ENCODE measurements at regions not wholly inside any gene's neighbourhood (a gene's known extent, or its start where the extent isn't known, plus 50 kb on each side); places are given as distances from the start of the nearest gene placed in this dataset.

DNA sequence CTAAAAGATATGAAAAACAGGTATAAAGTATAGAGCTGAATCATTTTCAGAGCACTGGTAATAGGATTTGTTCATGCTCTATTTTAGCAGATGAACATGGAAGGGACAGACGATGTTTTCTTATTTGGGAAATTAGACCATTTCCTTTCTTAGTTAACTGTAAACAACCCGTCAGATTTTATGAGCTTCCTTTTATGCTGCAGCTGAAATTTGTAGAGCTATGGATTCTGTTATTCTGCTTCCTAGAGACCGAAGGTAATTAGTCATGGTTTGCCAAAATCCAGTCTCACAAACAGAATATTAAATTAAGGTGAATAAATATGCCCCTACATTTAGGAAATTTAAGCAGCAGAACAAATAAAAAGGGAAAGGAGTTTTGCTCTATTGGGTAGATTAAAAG is 180.2 kb upstream of the SYT1 start:
- no peak for DNase-seq (ENCODE audit: low spot score)

DNA sequence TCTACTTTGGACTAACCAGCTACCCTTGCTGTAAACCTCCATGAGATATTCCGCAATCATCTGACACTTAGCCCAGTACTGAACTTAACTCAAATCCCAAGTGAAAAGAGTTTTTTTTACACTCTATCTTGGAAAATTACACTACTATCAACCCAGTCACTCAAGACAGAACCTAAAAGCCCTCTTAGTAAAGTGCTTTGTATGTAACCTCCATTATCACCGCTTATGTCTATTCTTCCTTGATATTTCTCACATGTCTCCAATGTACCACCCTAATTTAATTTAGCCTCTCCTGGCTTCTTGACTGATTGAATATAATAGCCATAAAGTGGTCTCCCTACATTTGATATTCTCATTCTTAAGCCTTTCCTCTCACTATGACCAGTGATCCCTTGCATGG is 168.8 kb upstream of the SYT1 start:
- DNase-seq (ENCODE audit: low spot score), result no peak

DNA sequence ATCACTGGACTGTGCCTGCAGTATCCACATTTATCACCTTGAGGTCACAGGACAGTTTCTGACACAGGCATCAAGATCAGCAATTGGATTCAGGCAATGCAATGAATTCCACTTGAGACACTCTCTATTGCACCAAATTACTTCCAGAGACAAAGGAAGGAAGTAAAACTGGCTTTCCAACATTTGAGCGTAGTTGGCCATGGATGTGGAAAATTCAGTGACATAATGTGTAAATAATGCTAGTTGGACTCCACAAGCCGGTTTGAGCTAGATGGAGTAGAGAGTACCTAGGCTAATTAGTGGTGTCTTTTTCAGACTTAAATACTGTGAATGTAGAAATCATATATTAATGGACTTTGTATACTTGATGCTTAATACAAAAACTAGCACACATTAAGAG is 168.3 kb upstream of the SYT1 start:
- DNase-seq (ENCODE audit: low spot score), result no peak

DNA sequence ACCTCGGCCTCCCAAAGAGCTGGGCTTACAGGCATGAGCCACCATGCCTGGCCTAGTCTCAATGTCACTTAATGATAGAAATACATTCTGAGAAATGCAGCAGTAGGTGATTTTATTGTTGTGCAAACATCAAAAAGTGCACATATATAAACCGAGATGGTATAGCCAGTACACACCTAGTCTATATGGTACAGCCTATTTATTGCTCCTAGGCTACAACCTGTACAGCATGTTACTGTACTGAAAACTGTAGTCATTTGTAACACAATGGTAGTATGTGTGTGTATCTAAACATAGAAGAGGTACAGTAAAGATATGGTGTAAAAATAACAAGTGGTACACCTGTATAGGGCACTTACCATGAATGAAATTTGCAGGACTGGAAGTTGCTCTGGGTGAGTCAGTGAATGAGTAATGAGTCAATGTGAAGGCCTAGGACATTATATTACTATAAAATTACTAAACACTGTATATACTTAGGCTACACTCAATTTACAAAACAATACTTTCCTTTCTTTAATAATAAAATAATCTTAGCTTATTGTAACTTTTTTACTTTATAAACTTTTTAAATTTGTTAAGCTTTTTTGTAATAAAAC is 166.7 kb upstream of the SYT1 start:
- DNase-seq (ENCODE audit: low spot score), result no peak

DNA sequence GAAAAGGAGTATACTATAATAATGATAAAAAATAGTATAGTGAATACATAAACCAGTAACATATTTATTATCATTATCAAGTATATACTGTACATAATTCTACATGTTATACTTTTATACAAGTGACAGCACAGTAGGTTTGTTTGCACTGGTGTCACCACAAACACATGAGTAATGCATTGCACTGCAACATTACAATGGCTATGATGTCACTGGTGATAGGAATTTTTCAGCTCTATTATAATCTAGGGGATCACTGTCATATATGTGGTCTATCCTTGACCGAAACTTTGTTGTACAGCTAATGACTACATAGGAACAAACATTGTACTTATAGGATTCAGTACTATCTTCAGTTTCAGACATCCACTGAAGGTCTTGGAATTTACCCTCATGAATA is 165.8 kb upstream of the SYT1 start:
- no peak for DNase-seq (ENCODE audit: low spot score)

DNA sequence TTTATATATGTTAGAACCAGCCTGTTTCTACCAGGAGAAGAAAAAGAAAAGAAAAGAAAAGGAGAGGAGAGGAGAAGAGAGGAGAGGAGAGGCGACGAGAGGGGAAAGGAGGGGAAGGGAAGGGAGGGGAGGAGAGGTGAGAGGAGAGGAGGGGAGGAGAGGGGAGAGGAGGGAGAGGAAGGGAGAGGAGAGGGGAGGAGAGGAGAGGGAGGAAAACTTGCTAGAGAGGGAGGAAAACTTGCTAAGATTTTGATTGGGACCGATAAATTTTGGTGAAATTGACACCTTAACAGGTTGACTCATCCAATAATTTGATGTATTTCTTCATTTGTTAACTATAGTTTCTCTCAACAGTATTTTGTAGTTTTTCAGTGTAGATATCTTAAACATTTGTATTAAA is 164.0 kb upstream of the SYT1 start:
- no peak for DNase-seq (ENCODE audit: low spot score)

DNA sequence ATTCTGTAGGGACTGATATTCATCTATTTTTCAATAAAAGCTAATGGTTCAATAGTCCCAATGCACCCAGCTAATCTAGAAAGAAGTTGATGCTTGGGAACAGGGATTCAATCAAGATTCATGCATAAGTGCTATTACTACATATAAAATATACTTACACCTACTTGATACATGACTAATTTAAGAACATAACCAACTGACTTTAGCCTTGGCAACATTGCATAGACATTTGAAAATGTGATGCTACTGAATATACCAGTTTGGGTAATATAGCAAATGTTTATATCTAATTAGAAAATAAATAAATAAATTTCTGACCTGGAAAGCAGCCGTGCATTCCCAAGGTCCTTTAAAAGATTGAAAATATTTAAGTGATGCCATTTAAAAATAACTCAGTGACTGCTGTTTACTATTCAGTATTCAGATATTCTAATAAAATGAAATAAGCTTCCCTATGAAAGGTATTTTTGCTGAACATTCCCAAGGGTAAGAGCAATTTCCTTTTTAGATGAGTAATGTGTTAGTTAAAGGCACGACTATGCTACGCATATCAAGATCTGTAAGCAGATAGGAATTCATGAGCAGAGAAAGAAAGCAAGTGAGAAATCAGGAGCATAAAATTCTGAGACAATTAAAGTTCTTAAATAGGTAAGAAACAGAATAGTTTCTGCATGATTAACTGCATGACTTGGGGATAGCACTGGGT is 160.6 kb upstream of the SYT1 start:
- DNase-seq (ENCODE audit: low spot score), result no peak

DNA sequence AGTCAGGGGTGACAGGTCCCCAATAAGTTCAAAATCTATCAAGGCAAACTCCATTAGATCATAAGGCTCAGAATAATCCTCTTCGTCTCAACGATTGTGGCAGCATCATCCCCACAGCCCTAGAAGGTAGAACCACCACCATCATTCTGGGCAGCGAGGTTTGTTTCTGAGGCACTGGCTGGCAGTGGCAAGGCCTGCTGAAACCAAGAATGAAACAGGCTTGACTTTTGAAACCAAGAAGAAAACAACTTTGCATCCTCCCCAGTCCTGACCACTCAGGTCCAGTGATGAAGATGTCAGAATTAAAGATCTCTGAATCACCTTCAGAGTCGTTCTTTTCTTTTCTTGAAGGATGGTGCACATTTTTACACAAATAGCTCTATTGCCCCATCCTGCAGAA is 152.6 kb upstream of the SYT1 start:
- no peak for DNase-seq (ENCODE audit: low spot score)

DNA sequence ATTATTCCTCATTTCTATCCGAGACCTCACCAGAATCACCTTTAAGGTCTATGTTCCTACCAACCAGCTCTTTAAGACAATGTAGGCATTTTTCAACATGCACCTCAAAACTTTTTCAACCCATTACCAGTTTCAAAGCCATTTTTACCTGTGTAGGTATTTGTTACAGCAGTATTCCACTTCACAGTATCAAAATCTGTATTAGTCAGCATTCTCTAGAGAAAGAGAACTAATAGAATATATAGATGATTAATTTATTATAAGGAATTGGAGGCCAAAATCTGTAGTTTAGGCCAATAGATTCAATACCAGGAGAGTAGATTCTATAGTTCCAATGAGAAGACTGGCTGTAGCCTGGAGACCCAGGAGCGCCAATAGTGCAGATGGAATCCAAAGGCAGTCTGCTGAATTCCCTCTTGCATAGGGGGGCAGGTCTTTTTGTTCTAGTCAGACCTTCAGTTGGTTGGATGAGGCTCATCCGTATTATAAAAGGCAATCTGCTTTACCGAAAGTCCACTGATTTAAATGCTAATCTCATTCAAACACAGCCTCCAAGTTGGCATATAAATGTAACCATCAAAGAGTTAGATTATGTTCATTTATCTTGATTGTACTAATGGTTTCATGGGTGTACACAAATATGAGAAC is 151.6 kb upstream of the SYT1 start:
- DNase-seq (ENCODE audit: low spot score), result no peak

DNA sequence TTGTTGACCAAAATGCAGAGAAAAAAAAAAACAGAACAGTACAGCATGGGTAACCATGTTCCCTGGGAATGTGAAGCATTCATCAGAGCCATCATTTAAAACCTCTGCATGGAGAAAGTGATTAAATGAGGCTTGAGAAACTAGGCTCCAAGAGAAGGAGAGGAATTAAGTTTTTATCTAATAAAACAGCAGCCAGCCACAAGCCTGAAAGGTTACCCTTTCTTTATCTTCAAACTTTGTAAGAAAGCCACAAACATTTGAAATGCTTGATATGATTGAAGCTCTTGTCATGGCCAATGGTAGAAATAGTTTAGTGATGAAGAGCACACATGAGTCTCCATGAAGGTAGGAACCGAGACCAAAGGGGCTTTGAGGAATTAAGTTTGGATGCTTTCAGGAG is 144.9 kb upstream of the SYT1 start:
- no peak for DNase-seq (ENCODE audit: low spot score)

DNA sequence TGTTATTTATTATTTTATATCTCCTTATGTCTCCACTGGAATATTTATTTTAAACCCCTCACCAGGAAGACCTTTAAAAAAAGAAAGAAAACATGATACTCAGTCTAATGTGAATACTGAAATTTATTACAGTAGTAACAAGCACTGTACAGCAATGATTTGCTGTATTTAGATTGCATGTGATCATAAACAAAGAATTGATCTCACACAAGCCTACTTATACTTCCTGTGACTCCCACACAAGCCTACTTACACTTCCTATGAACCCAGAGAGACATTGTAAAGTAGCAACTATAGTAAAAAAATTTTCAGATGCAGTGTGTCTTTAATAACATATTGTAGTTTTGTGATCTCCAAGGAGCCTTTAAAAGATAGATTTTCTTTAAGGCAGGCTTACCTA is 142.7 kb upstream of the SYT1 start:
- DNase-seq (ENCODE audit: low spot score), result no peak

DNA sequence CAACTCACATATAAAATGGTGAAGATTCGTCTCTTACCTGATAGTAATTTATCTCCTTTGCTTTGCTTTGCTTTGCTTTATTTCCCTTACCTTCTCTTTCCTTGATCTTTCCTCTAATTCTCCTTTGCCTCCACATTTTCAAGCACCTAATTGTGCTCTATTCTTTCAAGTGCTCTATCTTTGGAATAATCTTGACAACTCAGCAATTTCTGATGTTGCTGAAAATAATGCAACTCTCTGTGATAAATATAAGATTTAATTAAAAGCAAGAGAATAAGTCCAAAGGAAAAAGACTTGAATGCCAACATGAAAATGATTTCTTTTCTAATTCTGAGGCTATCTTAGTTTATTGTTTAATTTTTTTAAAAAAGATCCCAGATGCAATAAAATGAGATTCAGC is 139.5 kb upstream of the SYT1 start:
- no peak for DNase-seq (ENCODE audit: low spot score)

DNA sequence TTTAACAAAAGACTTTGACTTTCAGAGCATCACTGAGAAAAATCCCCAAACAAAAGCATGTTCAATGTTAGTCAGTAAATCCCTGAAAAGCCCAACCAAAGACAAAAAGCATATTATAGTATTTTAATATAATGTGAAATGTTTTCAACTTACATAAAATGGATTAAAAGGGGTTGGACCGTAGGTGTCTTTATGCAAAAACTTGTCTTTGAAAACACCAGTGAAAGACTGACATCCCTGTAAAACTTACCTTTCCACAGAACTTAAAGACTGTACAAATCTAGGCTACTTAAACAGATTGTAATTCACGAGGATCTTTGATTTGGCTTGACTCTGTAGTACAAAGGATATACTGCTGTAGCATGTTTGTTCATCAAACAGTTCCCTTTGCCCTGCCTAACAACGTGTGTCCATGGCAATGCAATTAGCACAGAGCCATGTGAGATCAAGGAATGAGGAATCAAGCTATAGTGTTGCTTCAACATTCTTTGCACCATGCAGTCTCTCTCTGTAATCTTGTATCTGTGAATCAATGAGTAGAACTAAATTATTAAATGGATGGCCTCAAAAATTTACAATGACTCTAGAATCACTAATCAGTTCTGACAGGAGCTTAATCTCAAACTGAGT is 138.5 kb upstream of the SYT1 start:
- DNase-seq (ENCODE audit: low spot score), result no peak

DNA sequence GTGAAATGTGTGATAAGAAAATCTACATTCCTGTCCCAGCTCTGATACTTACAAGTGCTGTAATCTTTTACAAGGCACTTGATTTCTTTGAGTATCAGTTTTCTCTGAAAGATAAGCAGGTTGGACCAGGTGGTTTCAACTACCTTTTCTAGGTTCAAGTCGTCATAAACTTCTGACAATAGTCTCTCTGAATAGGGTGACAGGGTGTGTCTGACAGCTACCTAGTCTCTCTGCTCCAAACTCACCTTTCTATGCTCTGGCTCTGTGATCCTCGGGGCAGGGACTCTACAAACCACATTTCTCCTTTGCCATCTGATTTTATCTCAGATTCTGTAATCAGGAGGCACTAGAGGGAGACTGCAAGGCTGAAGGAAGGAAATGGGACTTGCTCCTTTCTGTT is 137.7 kb upstream of the SYT1 start:
- no peak for DNase-seq (ENCODE audit: low spot score)

DNA sequence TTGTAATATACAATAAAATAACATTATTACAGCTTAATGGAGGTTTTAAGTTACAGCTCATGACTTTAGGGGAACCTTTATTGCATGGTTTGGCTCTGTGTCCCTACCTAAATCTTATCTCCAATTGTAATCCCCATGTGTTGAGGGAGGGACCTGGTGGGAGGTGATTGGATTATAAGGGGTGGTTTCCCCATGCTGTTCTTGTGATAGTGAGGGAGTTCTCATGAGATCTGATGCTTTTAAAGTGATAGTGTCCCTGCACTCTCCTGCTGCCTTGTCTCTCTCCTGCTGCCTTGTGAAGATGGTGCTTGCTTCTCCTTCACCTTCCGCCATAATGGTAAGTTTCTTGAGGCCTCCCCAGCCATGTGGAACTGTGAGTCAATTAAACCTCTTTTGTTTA is 132.1 kb upstream of the SYT1 start:
- no peak for DNase-seq (ENCODE audit: low spot score)

DNA sequence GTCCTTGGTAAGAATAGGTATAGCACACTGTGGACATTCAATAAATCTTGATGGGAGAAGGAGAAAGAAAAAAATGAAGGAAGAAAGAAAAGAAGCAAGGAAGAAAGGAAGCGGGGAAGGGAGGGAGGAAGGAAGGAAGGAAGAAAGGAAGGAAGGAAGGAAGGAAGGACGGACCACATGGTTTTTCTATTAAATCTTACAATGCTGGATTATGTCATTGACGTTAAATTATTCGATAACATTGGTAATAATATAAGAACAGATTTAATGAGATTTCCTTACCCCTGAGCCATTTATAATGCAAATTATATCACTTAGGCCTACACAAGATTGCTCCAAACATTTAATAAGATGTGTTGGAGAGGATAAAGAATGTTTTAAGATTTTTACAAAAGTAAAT is 124.9 kb upstream of the SYT1 start:
- no peak for DNase-seq (ENCODE audit: low spot score)

DNA sequence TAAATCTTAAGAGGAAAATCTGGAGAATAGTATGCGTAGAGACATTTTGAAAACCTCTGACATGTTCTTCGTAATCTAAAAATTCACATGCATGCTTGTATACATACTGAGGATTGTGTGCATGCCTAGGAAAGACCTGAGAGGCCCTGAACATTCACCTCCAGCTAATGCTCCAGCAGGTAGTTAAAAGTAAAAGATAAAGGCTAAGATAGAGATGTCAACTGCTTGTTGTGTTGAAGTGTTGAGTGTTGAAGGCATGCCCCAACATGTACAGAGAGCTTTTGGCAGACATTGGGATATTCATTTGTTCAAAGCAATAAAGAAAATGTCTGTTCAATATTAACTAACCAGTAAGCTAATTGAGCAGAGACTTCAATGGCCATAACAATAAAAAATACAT is 118.6 kb upstream of the SYT1 start:
- DNase-seq (ENCODE audit: low spot score), result no peak

DNA sequence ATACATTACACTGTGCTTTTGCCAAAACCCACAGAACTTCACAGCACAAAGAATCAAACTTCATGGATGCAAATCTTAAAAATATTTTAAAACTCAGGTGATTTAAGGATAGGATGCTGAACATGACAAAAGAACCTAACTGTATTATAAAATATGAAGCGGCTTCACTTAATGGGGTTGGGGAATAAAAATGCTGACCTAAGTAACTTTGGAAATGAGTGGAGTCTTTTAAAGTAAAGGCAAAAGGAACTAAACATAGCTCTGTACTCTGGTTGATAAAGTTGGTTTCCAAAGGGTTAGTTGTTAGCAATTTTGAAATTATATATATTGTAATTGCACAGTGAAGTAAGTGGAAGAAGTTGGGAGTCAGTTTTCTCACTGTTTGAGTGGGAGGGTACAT is 111.5 kb upstream of the SYT1 start:
- DNase-seq (ENCODE audit: low spot score), result no peak

DNA sequence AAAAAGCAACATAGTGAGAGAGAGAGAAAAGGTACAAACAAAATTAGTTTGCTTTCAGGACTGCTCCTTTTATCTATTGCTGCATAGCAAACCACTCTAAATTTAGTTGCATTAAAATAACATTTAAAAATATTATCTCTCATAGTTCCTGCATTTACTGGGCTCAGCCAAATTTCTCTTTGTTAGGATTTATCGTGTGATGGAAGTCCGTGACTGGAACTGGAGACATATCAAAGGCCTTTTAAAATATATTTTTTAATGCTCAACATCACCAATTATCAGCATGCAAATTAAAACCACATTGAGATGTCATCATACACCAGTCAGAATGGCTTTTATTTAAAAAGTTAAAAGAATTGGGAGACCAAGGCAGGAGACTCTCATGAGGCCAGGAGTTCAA is 107.6 kb upstream of the SYT1 start:
- DNase-seq (ENCODE audit: low spot score), result no peak

DNA sequence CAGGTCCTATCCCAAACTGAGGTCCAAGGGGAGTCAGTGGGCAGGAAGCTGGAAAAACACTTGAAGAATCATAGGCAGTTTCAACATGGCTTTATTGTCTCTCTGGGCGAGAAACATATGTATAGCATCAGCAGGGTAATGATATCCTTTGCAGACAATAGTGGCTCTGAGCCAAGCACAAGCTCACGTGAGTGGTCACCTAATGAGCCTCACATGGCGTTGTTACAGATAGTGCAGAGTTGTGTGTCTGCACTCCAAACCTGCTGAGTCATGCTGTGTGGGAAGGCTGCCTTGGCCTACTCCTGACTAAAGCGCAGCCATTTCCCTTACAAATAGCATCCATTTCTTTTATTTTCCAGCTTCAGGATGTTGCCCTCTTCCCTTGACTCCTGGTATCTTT is 105.2 kb upstream of the SYT1 start:
- no peak for DNase-seq (ENCODE audit: low spot score)

DNA sequence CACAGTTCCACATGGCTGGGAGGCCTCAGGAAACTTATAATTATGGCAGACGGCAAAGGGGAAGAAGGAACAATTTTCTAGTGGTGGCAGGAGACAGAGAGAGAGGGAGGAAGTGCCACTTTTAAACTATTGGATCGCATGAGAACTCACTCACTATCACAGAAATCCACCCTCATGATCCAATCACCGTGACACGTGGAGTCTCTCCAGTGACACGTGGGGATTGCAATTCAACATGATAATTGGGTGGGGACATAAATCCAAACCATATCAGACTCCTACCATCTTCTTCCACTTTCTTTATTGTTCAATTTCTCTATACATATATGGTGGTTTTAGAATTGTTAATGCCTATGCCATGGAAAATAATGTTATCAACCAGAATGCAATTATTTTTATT is 103.7 kb upstream of the SYT1 start:
- no peak for DNase-seq (ENCODE audit: low spot score)

DNA sequence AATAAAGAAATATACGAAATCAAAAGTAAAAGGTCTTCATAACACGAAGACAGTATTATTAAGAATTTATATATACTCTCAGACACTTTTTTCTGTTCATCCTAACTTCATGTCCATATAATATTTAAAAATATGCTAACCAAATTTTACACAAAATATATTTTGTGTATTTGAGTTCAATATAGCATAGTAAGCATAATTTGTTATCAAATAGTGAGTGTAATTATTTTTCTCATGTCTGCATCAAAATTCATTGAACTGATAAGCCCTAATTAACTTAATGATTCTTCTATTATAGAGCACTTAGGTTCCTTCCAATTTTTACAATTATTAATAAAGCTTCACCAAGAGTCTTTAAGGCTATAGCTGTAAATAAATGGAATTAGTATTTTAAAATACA is 99.7 kb upstream of the SYT1 start:
- DNase-seq (ENCODE audit: low spot score), result no peak
